Skin epidermis (tissue), 12 donors: ENCODE measurements at regions not wholly inside any gene's neighbourhood (a gene's known extent, or its start where the extent isn't known, plus 50 kb on each side); places are given as distances from the start of the nearest gene placed in this dataset.
"Not testable (repeated sequence)": the region's sequence is repeated elsewhere in the genome, so short reads cannot be mapped to it uniquely, and the experiment has no call there.

ENCODE experiments used
- H3K27ac ChIP-seq, 21 experiments: fragments of 200-600 bp; sonication (generic) in 11 of 21; one replicate each; pipeline ENCODE4 v1.5.0; 2020; ENCODE audit warnings: mild to moderate bottlenecking in 3 of 21, inconsistent platforms in 2 of 21, moderate library complexity in 2 of 21
- H3K4me3 ChIP-seq, 7 experiments: fragments of 200-600 bp; sonication (generic) in 2 of 7; one replicate each; pipeline ENCODE4 v1.5.0; 2020; ENCODE audit warnings: inconsistent platforms in 2 of 7, mild to moderate bottlenecking in 2 of 7, moderate library complexity in 1 of 7

- no peak overlapping the region for H3K27ac ChIP-seq
- H3K4me3 ChIP-seq = no peak overlapping the region
Measured at GRCh38 chrX:44096666-44097065, 123.5 kb upstream of the NDP start.

- no peak overlapping the region for H3K4me3 ChIP-seq
- H3K27ac ChIP-seq = no peak overlapping the region
Measured at GRCh38 chrX:44094821-44095530, 121.8 kb upstream of the NDP start.

- Histone ChIP-seq H3K27ac (no peak overlapping the region), H3K4me3 (no peak overlapping the region)
Measured at GRCh38 chrX:44093431-44093830, 120.2 kb upstream of the NDP start.

GRCh38 chrX:44092778-44093177 lies 119.6 kb upstream of the NDP start:
- Histone ChIP-seq H3K4me3 (no peak overlapping the region), H3K27ac (no peak overlapping the region)

GRCh38 chrX:44088510-44089144 lies 115.4 kb upstream of the NDP start:
- H3K27ac ChIP-seq = no peak overlapping the region
- H3K4me3 ChIP-seq = no peak overlapping the region

GRCh38 chrX:44085209-44085608 lies 112.0 kb upstream of the NDP start:
- no peak overlapping the region for H3K27ac ChIP-seq
- no peak overlapping the region for H3K4me3 ChIP-seq

- Histone ChIP-seq H3K27ac (no peak overlapping the region), H3K4me3 (no peak overlapping the region)
Measured at GRCh38 chrX:44082829-44083228, 109.6 kb upstream of the NDP start.

- Histone ChIP-seq H3K4me3 (no peak overlapping the region), H3K27ac (no peak overlapping the region)
Measured at GRCh38 chrX:44080083-44080482, 106.9 kb upstream of the NDP start.

GRCh38 chrX:44072631-44073030 lies 99.4 kb upstream of the NDP start:
- Histone ChIP-seq H3K27ac (no peak overlapping the region), H3K4me3 (no peak overlapping the region)

GRCh38 chrX:44071847-44072551 lies 98.8 kb upstream of the NDP start:
- H3K4me3 ChIP-seq = no peak overlapping the region
- no peak overlapping the region for H3K27ac ChIP-seq

- no peak overlapping the region for H3K27ac ChIP-seq
Measured at GRCh38 chrX:44071070-44071645, 98.0 kb upstream of the NDP start.

GRCh38 chrX:44068043-44068442 lies 94.9 kb upstream of the NDP start:
- Histone ChIP-seq H3K4me3 (no peak overlapping the region), H3K27ac (no peak overlapping the region)

More at GRCh38 chrX:44071070-44071645, 98.0 kb upstream of the NDP start:
- H3K4me3 ChIP-seq = no peak overlapping the region

GRCh38 chrX:44063606-44064005 lies 90.4 kb upstream of the NDP start:
- Histone ChIP-seq H3K27ac (no peak overlapping the region), H3K4me3 (no peak overlapping the region)

- no peak overlapping the region for H3K27ac ChIP-seq
- no peak overlapping the region for H3K4me3 ChIP-seq
Measured at GRCh38 chrX:44062840-44063239, 89.7 kb upstream of the NDP start.

- no peak overlapping the region for H3K27ac ChIP-seq
- no peak overlapping the region for H3K4me3 ChIP-seq
Measured at GRCh38 chrX:44061968-44062614, 88.9 kb upstream of the NDP start.

- no peak overlapping the region for H3K4me3 ChIP-seq
- H3K27ac ChIP-seq = no peak overlapping the region
Measured at GRCh38 chrX:44060221-44060620, 87.0 kb upstream of the NDP start.

GRCh38 chrX:44058339-44058738 lies 85.1 kb upstream of the NDP start:
- no peak overlapping the region for H3K27ac ChIP-seq
- H3K4me3 ChIP-seq = no peak overlapping the region

- no peak overlapping the region for H3K4me3 ChIP-seq
Measured at GRCh38 chrX:44055638-44056037, 82.4 kb upstream of the NDP start.

GRCh38 chrX:44054863-44055601 lies 81.8 kb upstream of the NDP start:
- Histone ChIP-seq H3K27ac (no peak overlapping the region), H3K4me3 (no peak overlapping the region)

More at GRCh38 chrX:44055638-44056037, 82.4 kb upstream of the NDP start:
- H3K27ac ChIP-seq = no peak overlapping the region

GRCh38 chrX:44045106-44045505 lies 71.9 kb upstream of the NDP start:
- not testable (repeated sequence) for H3K27ac ChIP-seq, H3K4me3 ChIP-seq
